T47D (cell line): ENCODE measurements at regions not wholly inside any gene's neighbourhood (a gene's known extent, or its start where the extent isn't known, plus 50 kb on each side); places are given as distances from the start of the nearest gene placed in this dataset.
A peak's percentile ranks its signal among the peaks of the same experiment; 100 is the strongest.

ENCODE experiments used
- DNase-seq, 2 experiments: peaks; one replicate each; pipeline versions ENCODE4 v3.0.0 to v3.0.0-alpha.2; 2011 to 2012; ENCODE audit warnings: low read depth in 1 of 2, low spot score in 1 of 2
- JUND ChIP-seq: IDR thresholded peaks from 2 replicates; pipeline ENCODE4 v1.6.1; 2012; ENCODE audit warnings: low read depth
- in situ Hi-C: cut with HindIII; loops from 2 replicates; pipeline ENCODE4 v1.10.0; 2016; ENCODE audit warnings: low sequenced_read_pairs, low pct_unique_long_range_greater_than_20kb

- in situ Hi-C loops = no loop called here
- TF ChIP-seq JUND = no peak
- DNase-seq = no peak
Measured at GRCh38 chr1:81437649-81438048, 363.1 kb upstream of the ADGRL2 start.

DNA sequence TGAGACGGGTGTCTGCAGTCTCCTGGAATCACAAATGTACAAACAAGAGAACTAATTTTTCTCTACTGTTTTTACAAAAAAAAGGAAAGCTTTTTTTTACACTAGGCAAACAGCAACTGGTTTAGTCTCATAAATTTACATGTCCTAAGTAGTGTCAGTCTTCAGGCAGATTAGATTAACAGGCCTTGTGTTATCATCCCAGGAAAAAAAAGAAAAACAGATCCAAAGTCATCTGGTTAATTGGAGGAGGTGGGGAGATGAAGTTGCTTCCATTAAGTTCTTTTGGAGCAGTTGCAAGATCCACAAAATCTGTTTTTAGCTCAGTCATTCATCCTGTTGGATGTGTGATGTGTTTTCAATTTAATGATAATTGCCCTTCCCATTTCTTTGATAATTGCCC is 363.5 kb upstream of the ADGRL2 start:
- TF ChIP-seq JUND = no peak
- DNase-seq = no peak
- in situ Hi-C loops = no loop called here

GRCh38 chr1:81435175-81435574 is 365.6 kb upstream of the ADGRL2 start:
- DNase-seq = no peak
- TF ChIP-seq JUND = no peak
- in situ Hi-C loops = no loop called here

DNA sequence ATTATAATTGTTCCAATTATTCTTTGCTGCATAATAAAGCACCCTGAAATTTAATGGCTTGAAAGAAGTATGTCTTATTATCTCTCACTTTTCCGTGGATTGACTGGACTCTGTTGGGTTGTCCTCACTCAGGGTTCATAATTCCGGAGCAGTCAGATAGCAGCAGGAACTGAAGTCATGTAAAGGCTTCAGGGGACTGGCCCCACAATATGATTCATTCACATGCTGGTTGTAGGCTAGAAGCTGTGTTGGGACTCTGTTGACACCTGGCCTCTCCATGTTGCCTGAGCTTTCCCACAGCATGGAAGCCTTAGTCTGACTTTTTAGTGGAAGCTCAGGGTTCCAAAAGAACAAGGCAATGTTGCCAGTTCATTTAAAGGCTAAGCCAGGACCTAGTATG is 367.1 kb upstream of the ADGRL2 start:
- in situ Hi-C loops = no loop called here
- DNase-seq = no peak

DNA sequence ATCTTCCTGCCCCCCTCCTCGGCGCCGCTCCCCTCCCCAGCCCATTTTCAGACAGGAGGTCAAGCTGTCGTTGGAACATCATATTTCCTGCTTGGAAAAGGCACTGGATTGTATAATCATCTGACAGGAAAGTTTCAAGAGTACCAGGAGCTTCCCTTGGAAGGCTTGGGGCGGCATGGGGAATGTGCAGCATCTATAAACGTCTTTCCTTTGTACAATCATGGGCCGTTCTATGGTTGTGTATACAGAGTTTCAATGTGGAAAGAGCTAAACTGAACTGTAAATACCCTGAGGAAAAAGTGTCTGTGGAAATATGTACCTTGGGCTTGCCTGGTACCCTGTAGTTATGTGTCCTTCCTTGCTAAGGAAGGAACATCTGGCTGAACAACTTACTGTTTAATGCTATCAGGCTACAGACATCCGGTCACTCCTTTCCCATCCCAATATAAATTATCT is 368.1 kb upstream of the ADGRL2 start:
- TF ChIP-seq JUND = no peak
- in situ Hi-C loops = no loop called here
- DNase-seq = peak in 1 of 2 experiments; percentile 59

More for the DNA sequence above, 367.1 kb upstream of the ADGRL2 start:
- TF ChIP-seq JUND = no peak

GRCh38 chr1:81432059-81432458 is 368.7 kb upstream of the ADGRL2 start:
- peak in 1 of 2 experiments; percentile 32 for DNase-seq
- in situ Hi-C loops = no loop called here
- no peak for TF ChIP-seq JUND

DNA sequence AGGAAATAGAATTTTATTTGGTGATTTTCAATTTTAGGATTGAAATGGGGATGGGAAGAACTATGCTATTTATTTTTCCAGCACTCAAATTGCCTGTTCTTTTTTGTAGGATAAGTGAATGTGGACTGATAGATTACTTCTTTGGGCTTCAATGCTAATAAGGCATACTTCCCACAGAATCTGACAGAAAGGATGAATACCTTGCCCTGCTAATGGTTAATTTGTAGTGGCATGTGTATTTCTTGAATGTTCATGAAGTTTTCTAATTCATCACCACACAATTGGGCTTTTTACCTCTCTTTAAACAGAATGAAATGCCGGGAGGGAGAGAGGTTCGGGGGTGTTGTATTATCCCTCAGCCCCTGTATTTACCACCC is 369.1 kb upstream of the ADGRL2 start:
- no peak for DNase-seq

GRCh38 chr1:81430955-81431623 is 369.6 kb upstream of the ADGRL2 start:
- no peak for TF ChIP-seq JUND
- DNase-seq = no peak
- in situ Hi-C loops = no loop called here

More for the DNA sequence above, 369.1 kb upstream of the ADGRL2 start:
- in situ Hi-C loops = no loop called here
- TF ChIP-seq JUND = no peak

GRCh38 chr1:81430236-81430938 is 370.3 kb upstream of the ADGRL2 start:
- no peak for TF ChIP-seq JUND
- in situ Hi-C loops = no loop called here
- no peak for DNase-seq

GRCh38 chr1:81428998-81429397 is 371.7 kb upstream of the ADGRL2 start:
- in situ Hi-C loops = no loop called here
- TF ChIP-seq JUND = no peak
- no peak for DNase-seq

- in situ Hi-C loops = no loop called here
- TF ChIP-seq JUND = no peak
- no peak for DNase-seq
Measured at GRCh38 chr1:81424816-81425215, 375.9 kb upstream of the ADGRL2 start.

GRCh38 chr1:81424061-81424460 is 376.7 kb upstream of the ADGRL2 start:
- no peak for TF ChIP-seq JUND
- no peak for DNase-seq
- in situ Hi-C loops = no loop called here

- in situ Hi-C loops = no loop called here
- no peak for TF ChIP-seq JUND
- DNase-seq = no peak
Measured at GRCh38 chr1:81420760-81421159, 380.0 kb upstream of the ADGRL2 start.
